Transverse colon (tissue), 3 donors: ENCODE measurements at regions not wholly inside any gene's neighbourhood (a gene's known extent, or its start where the extent isn't known, plus 50 kb on each side); places are given as distances from the start of the nearest gene placed in this dataset.

Experiments used
- EP300 ChIP-seq: sonication (generic); formaldehyde crosslinking; IDR thresholded peaks from one replicate; pipeline ENCODE4 v1.6.1; 2017; ENCODE audit warnings: antibody characterized with exemption, low read depth
- POLR2A ChIP-seq: fragments of 450-650 bp; IDR thresholded peaks from one replicate; pipeline ENCODE4 v1.6.1; 2016; ENCODE audit warnings: antibody characterized with exemption, mild to moderate bottlenecking, moderate library complexity
- TF ChIP-seq, protein P1 (sequence below), 5 experiments: fragments of 200-600 bp in 3 of 5; fragments of 450-650 bp in 2 of 5; sonication (generic) in 3 of 5; IDR thresholded peaks; 1 replicate in 2 of 5; 2 replicates in 3 of 5; pipeline ENCODE4 v1.5.1; 2016 to 2017; ENCODE audit warnings: antibody characterized with exemption in 5 of 5, inconsistent platforms in 3 of 5, mild to moderate bottlenecking in 2 of 5, moderate library complexity in 1 of 5

DNA sequence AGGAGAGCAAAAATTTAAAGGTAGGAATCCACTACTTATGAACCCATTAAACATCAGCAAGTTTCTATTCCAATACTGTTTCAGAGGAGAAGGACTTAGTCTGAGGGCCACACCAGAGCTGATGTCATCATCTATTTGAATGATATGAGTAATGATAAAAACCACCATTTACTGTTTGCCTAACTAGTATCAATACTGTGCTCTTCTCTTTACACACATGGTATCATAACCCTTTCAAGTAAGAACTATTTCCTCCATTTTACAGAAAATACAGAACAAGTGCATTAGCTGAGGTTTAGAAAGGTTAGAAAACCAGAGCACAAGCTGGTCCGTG is 651.3 kb upstream of the KIRREL3 start:
- TF ChIP-seq, protein P1, sequence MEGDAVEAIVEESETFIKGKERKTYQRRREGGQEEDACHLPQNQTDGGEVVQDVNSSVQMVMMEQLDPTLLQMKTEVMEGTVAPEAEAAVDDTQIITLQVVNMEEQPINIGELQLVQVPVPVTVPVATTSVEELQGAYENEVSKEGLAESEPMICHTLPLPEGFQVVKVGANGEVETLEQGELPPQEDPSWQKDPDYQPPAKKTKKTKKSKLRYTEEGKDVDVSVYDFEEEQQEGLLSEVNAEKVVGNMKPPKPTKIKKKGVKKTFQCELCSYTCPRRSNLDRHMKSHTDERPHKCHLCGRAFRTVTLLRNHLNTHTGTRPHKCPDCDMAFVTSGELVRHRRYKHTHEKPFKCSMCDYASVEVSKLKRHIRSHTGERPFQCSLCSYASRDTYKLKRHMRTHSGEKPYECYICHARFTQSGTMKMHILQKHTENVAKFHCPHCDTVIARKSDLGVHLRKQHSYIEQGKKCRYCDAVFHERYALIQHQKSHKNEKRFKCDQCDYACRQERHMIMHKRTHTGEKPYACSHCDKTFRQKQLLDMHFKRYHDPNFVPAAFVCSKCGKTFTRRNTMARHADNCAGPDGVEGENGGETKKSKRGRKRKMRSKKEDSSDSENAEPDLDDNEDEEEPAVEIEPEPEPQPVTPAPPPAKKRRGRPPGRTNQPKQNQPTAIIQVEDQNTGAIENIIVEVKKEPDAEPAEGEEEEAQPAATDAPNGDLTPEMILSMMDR (IDR thresholded peaks at IDR 0.05): no peak
- no peak for TF ChIP-seq POLR2A
- TF ChIP-seq EP300: no peak
